Activated CD4-positive, alpha-beta T cell treated with anti-CD3 and anti-CD28 coated beads for 4 hours (primary cell): ENCODE measurements at regions not wholly inside any gene's neighbourhood (a gene's known extent, or its start where the extent isn't known, plus 50 kb on each side); places are given as distances from the start of the nearest gene placed in this dataset.

Source experiments
- DNase-seq, 2 donors: peaks; one replicate each; pipeline ENCODE4 v3.0.0-alpha.2; 2020

DNA sequence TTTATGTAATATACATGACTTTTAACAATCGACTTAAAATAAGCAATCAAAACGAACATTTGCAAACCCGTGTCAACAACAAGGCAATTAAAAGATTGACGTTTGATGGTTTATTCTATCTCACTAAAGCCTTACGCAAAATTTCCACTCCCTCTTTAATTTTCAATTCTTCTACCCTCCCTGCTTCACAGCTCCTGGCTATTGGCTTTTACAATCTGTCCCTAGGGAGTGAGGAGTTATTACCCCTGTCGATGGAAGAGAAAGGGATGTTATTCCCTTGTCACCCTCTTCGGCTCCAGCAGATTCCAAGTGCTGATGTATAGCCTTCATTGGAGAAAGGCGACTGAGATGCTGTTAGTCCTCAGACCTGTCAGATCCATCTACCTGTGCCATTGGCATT lies 161.3 kb downstream of the ZNF281 start:
- no peak for DNase-seq

GRCh38 chr1:200247518-200247917 lies 162.3 kb downstream of the ZNF281 start:
- DNase-seq = no peak

DNA sequence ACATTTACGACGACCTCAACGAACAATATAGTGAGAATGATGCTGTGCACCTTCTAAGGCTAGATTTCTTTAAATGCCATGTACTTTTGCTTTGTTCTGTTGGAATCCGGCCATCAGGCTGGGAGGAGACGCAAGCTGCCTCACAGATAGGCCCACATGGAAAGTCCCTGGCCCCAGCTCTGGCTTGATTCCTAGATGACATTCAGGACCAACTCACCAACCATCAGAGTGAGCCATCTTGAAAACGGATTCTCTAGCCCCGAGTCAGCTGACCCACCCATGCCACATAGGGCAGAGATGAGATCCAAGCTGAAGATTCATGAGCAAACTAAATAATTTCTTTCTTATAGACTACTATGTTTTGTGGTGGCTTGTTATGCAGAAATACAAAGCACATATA lies 164.4 kb downstream of the ZNF281 start:
- DNase-seq = no peak

DNA sequence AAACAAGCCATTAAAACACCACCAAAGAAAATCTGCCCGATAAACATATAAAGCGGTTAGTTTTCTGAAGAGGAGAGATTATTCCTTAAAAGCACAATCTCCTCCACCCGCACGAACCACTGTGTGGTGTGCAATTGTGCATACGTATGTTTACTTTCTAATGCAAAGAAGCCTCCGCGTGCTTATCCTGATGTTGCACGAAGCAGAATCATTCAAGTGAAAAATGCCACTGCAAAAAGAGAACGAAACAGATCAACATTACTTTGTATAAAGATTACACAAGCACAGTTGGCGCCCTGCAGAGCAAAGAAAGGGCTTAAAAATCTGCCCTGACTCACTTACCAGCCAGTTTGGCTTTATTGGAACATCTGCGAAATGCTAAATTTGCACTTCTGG lies 166.8 kb downstream of the ZNF281 start:
- DNase-seq = no peak

DNA sequence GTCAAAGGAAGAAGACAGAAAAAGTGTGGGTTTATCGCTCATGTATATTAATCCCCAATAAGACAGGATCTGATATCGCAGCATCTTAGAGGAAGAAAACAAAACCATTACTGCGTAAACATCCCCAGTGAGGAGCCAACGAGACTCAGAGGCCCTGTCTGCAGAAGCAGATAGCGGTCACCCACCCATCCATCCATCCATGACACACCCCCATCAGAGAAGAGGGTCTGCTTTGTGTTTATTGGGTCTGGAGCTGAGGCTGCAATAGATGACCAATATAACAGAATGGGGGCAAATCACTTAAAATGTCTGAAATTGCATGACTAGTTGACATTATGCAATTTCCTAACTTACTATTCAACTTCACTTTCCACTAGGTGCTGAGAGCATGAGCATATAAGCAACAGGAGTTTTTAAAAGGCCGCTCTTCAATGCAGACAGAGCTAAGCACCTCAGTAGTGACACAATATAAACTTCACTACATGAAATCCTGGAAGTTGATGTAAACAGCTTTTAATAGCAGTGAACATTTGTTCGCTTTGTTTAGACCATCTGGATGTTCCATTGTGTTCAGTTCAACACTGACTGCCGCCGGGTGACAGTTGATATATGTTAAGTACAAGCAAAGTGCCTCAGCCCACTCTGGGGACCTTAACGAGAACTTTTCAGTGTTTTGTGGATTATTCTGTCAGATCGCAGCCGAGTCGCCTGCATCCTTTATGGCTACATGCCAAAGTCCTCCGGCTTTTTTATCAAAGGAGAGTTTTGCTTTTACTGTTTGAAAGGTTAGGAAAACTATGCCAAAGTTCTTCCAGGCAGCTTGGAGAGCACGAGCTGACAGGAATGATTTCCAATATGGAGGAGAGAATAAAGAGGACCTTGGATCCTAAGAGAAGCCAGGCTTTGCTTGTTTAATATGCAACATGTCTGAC lies 167.5 kb downstream of the ZNF281 start:
- no peak for DNase-seq

GRCh38 chr1:200240656-200241055 lies 169.2 kb downstream of the ZNF281 start:
- DNase-seq = no peak

DNA sequence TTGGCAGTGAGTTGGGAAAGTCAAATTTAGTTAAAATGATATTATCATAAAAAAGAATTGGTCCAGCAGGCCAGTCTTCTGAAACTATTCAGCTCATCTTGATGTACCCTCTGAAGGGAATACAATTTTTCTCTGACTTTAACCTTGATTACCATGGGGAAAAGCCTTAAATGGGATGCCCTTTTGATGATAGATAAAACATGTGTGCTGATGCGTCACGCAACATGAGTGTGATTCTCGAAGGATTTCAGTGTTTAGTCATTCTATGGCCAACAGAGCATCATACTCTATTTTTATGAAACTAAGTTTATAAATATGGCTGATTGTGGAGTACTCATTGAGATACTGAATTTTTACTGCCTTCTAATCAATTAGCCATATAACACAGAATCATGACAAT lies 171.5 kb downstream of the ZNF281 start:
- DNase-seq = no peak

GRCh38 chr1:200237066-200237465 lies 172.8 kb downstream of the ZNF281 start:
- DNase-seq = no peak

GRCh38 chr1:200234938-200235337 lies 174.9 kb downstream of the ZNF281 start:
- DNase-seq = no peak

GRCh38 chr1:200233393-200233792 lies 176.4 kb downstream of the ZNF281 start:
- no peak for DNase-seq

- no peak for DNase-seq
These were observed 178.0 kb downstream of the ZNF281 start for GRCh38 chr1:200231787-200232231.

DNA sequence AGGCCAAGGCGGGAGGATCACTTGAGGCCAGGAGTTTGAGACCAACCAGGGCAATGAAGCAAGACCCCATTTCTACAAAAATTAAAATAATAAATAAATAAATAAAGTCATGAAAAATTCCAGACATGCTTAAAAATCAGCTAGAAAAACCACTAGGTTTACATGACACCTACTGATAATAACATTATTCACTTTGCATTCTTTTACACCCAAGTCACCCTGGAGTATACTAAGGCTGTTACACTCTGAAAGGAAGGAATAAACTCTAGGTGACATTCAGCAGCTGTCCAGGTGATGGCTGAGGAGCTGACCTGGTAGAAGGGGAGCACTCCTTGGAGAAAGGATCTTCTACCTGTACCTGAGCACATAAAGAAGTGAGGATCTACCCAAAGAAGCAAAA lies 179.2 kb downstream of the ZNF281 start:
- DNase-seq = no peak

GRCh38 chr1:200228486-200228885 lies 181.3 kb downstream of the ZNF281 start:
- no peak for DNase-seq

GRCh38 chr1:200228081-200228480 lies 181.8 kb downstream of the ZNF281 start:
- DNase-seq = no peak
